ENCODE measurements at regions not wholly inside any gene's neighbourhood (a gene's known extent, or its start where the extent isn't known, plus 50 kb on each side); places are given as distances from the start of the nearest gene placed in this dataset.

DNA sequence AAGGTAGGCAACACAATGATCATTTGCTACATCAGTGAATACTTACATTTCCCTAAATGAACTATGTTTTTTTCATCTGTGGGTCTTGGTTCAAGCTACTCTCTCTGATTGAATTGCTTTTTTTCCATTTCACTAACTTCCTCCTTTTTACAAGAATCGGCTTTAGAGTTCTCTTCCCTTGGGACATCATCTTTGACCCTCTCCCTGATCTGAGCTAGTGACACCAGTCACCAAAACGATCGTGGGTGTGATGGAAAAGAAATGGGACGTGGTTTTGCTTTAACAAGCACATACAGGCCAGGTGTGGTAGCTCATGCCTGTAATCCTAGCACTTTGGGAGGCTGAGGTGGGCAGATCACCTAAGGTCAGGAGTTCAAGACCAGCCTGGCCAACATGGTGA is 129.9 kb downstream of the WT1 start:
- no peaks in the 10 kb centered on the region for H4K20me1 ChIP-seq (ENCODE audit: insufficient read depth, low read length)
- no peaks in the 10 kb centered on the region for H3K79me2 ChIP-seq (ENCODE audit: insufficient read depth, low read length)
- no TSS peak for BruUV-seq (replicated peaks)
- intact Hi-C loops (cut with micrococcal nuclease; ENCODE audit: unreplicated experiment) (no loop called here), in situ Hi-C loops (cut with HindIII; ENCODE audit: extremely low pct_ligation_motif_present, low pct_unique_long_range_greater_than_20kb) (no loop called here)
- 1% methylated on average over 4 of the region's 4 CpGs for WGBS (ENCODE audit: low lambda C conversion rate)
- H3K4me3 ChIP-seq (replicated peaks in 1 of 3; ENCODE audit: insufficient read depth in 1 of 3, low read depth in 2 of 3, low read length in 3 of 3): no peak overlapping the region
- H3K27ac ChIP-seq (ENCODE audit: extremely low read length, insufficient read depth, low read length): no peak overlapping the region
- 0 out of 5 replicates have a peak, but pooled peaks cover 0 to 2% of the 10 kb centered on the region in 2 experiments for H3K27me3 ChIP-seq (ENCODE audit: control insufficient read depth in 1 of 2, insufficient read depth in 2 of 2, low read length in 2 of 2)
- H3K36me3 ChIP-seq (replicated peaks in 1 of 2; ENCODE audit: control insufficient read depth in 1 of 2, insufficient read depth in 2 of 2, low read length in 2 of 2): no peaks in the 10 kb centered on the region
- ChIA-PET CTCF (ENCODE audit: low intra/inter-chr PET ratio, low total read pairs) (no interaction called here), POLR2A (no interaction called here)
- no peaks in the 10 kb centered on the region for H3K9me3 ChIP-seq (ENCODE audit: low read length)
- no peak overlapping the region for H3K9ac ChIP-seq (ENCODE audit: insufficient read depth, low read depth, low read length)
- no peak overlapping the region for H3K4me2 ChIP-seq (ENCODE audit: low read depth, low read length)
- DNase-seq (ENCODE audit: low spot score): no peak
- no peaks in the 10 kb centered on the region for H3K4me1 ChIP-seq (ENCODE audit: insufficient read depth, low read length)
- FAIRE-seq: no peak
- H2AFZ ChIP-seq (ENCODE audit: low read length): no peak overlapping the region
- no peak for ATAC-seq
- TF ChIP-seq, protein P1, sequence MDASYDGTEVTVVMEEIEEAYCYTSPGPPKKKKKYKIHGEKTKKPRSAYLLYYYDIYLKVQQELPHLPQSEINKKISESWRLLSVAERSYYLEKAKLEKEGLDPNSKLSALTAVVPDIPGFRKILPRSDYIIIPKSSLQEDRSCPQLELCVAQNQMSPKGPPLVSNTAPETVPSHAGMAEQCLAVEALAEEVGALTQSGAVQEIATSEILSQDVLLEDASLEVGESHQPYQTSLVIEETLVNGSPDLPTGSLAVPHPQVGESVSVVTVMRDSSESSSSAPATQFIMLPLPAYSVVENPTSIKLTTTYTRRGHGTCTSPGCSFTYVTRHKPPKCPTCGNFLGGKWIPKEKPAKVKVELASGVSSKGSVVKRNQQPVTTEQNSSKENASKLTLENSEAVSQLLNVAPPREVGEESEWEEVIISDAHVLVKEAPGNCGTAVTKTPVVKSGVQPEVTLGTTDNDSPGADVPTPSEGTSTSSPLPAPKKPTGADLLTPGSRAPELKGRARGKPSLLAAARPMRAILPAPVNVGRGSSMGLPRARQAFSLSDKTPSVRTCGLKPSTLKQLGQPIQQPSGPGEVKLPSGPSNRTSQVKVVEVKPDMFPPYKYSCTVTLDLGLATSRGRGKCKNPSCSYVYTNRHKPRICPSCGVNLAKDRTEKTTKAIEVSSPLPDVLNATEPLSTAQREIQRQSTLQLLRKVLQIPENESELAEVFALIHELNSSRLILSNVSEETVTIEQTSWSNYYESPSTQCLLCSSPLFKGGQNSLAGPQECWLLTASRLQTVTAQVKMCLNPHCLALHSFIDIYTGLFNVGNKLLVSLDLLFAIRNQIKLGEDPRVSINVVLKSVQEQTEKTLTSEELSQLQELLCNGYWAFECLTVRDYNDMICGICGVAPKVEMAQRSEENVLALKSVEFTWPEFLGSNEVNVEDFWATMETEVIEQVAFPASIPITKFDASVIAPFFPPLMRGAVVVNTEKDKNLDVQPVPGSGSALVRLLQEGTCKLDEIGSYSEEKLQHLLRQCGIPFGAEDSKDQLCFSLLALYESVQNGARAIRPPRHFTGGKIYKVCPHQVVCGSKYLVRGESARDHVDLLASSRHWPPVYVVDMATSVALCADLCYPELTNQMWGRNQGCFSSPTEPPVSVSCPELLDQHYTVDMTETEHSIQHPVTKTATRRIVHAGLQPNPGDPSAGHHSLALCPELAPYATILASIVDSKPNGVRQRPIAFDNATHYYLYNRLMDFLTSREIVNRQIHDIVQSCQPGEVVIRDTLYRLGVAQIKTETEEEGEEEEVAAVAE (CRISPR knock-in tag; IDR thresholded peaks at IDR 0.05; ENCODE audit: borderline replicate concordance): no peak
- no peak for TF ChIP-seq ZFX (CRISPR knock-in tag; IDR thresholded peaks at IDR 0.05; ENCODE audit: low read depth)
- TF ChIP-seq, protein P2, sequence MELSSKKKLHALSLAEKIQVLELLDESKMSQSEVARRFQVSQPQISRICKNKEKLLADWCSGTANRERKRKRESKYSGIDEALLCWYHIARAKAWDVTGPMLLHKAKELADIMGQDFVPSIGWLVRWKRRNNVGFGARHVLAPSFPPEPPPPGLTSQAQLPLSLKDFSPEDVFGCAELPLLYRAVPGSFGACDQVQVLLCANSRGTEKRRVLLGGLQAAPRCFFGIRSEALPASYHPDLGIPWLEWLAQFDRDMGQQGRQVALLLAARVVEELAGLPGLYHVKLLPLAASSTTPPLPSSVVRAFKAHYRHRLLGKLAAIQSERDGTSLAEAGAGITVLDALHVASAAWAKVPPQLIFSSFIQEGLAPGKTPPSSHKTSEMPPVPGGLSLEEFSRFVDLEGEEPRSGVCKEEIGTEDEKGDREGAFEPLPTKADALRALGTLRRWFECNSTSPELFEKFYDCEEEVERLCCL (CRISPR knock-in tag; IDR thresholded peaks at IDR 0.05; ENCODE audit: borderline replicate concordance): no peak
- TF ChIP-seq ZBTB46 (CRISPR knock-in tag; IDR thresholded peaks at IDR 0.05; ENCODE audit: borderline replicate concordance): no peak
- no peak for TF ChIP-seq ZZZ3 (CRISPR knock-in tag; IDR thresholded peaks at IDR 0.05; ENCODE audit: borderline replicate concordance)
- TF ChIP-seq TOPORS (CRISPR knock-in tag; IDR thresholded peaks at IDR 0.05): no peak
- no peak for TF ChIP-seq ZNF354B (CRISPR knock-in tag; IDR thresholded peaks at IDR 0.05)
- no peak for TF ChIP-seq IRF9 (CRISPR knock-in tag; IDR thresholded peaks at IDR 0.05; ENCODE audit: borderline replicate concordance)
- no peak for TF ChIP-seq XBP1 (CRISPR knock-in tag; IDR thresholded peaks at IDR 0.05)
- no peak for TF ChIP-seq PTBP1 (IDR thresholded peaks at IDR 0.05; ENCODE audit: low read depth, low read length, poor library complexity, severe bottlenecking)
